ENCODE measurements at regions not wholly inside any gene's neighbourhood (a gene's known extent, or its start where the extent isn't known, plus 50 kb on each side); places are given as distances from the start of the nearest gene placed in this dataset.
"Not testable (repeated sequence)": the region's sequence is repeated elsewhere in the genome, so short reads cannot be mapped to it uniquely, and the experiment has no call there.

- TF ChIP-seq EP300 (IDR thresholded peaks at IDR 0.05) (no peak), POLR2AphosphoS5 (IDR thresholded peaks at IDR 0.05) (no peak)
- no peaks in the 10 kb centered on the region for H3K4me1 ChIP-seq
Observed at GRCh38 chr4:138629669-138630068, 385.9 kb upstream of the NOCT start.

GRCh38 chr4:138627096-138627495 is 384.9 kb upstream of the SLC7A11 start:
- H3K9me3 ChIP-seq = no peaks in the 10 kb centered on the region
- intact Hi-C loops (cut with DNase I) = no loop called here
- H3K4me1 ChIP-seq = no peaks in the 10 kb centered on the region
- H3K4me3 ChIP-seq = no peak overlapping the region
- 81% methylated on average over 5 of the region's 5 CpGs for WGBS
- TF ChIP-seq POLR2A (IDR thresholded peaks at IDR 0.05; ENCODE audit: low read depth) = no peak
- no peak for TF ChIP-seq CTCF (IDR thresholded peaks at IDR 0.05)
- no peak for TF ChIP-seq POLR2AphosphoS5 (IDR thresholded peaks at IDR 0.05)
- no peak for TF ChIP-seq EP300 (IDR thresholded peaks at IDR 0.05)
- DNase-seq (ENCODE audit: extremely low spot score) = no peak
- H3K36me3 ChIP-seq = no peaks in the 10 kb centered on the region
- H3K27ac ChIP-seq (replicated peaks in 1 of 4) = no peak overlapping the region
- H3K27me3 ChIP-seq = no peaks in the 10 kb centered on the region

More at GRCh38 chr4:138629669-138630068, 385.9 kb upstream of the NOCT start:
- no peaks in the 10 kb centered on the region for H3K9me3 ChIP-seq
- no peak overlapping the region for H3K4me3 ChIP-seq
- no peaks in the 10 kb centered on the region for H3K27me3 ChIP-seq
- intact Hi-C loops (cut with DNase I) = no loop called here
- no peak for DNase-seq (ENCODE audit: extremely low spot score)
- WGBS = 96% methylated on average over 2 of the region's 2 CpGs
- no peaks in the 10 kb centered on the region for H3K36me3 ChIP-seq
- H3K27ac ChIP-seq (replicated peaks in 1 of 4) = no peak overlapping the region

GRCh38 chr4:138622362-138622761 is 380.2 kb upstream of the SLC7A11 start:
- H3K27me3 ChIP-seq; DNase-seq (ENCODE audit: extremely low spot score); H3K4me1 ChIP-seq; intact Hi-C loops (cut with DNase I); H3K27ac ChIP-seq (replicated peaks in 1 of 4); H3K4me3 ChIP-seq; H3K36me3 ChIP-seq: not testable (repeated sequence)
- peaks cover 0 to 14% (median 9%) of the 10 kb centered on the region in 4 donors for H3K9me3 ChIP-seq
- 100% methylated on average over 1 of the region's 4 CpGs for WGBS

GRCh38 chr4:138616775-138617174 is 374.6 kb upstream of the SLC7A11 start:
- Histone ChIP-seq H3K27me3 (no peaks in the 10 kb centered on the region), H3K4me3 (no peak overlapping the region), H3K9me3 (peaks cover 0 to 24% (median 13%) of the 10 kb centered on the region in 4 donors), H3K4me1 (no peaks in the 10 kb centered on the region), H3K36me3 (no peaks in the 10 kb centered on the region), H3K27ac (replicated peaks in 1 of 4) (no peak overlapping the region)
- 83% methylated on average over 2 of the region's 2 CpGs for WGBS
- DNase-seq (ENCODE audit: extremely low spot score) = no peak
- intact Hi-C loops (cut with DNase I) = no loop called here
- no peak for TF ChIP-seq POLR2A (IDR thresholded peaks at IDR 0.05; ENCODE audit: low read depth)

GRCh38 chr4:138614398-138615142 is 372.4 kb upstream of the SLC7A11 start:
- H3K27me3 ChIP-seq = no peaks in the 10 kb centered on the region
- WGBS = 85% methylated on average over 3 of the region's 3 CpGs
- no peak overlapping the region for H3K27ac ChIP-seq (replicated peaks in 1 of 4)
- H3K4me3 ChIP-seq = no peak overlapping the region
- peaks cover 5 to 12% (median 8%) of the 10 kb centered on the region in 4 donors for H3K4me1 ChIP-seq
- DNase-seq (ENCODE audit: extremely low spot score) = no peak
- H3K9me3 ChIP-seq = peaks cover 0 to 18% (median 10%) of the 10 kb centered on the region in 4 donors
- intact Hi-C loops (cut with DNase I) = no loop called here
- TF ChIP-seq POLR2A (IDR thresholded peaks at IDR 0.05; ENCODE audit: low read depth) (no peak), EP300 (IDR thresholded peaks at IDR 0.05) (no peak), CTCF (IDR thresholded peaks at IDR 0.05) (no peak)
- no peaks in the 10 kb centered on the region for H3K36me3 ChIP-seq

GRCh38 chr4:138612428-138612827 is 370.3 kb upstream of the SLC7A11 start:
- Histone ChIP-seq H3K27me3 (no peaks in the 10 kb centered on the region), H3K27ac (replicated peaks in 1 of 4) (no peak overlapping the region), H3K4me3 (no peak overlapping the region), H3K9me3 (peaks cover 0 to 10% (median 3%) of the 10 kb centered on the region in 4 donors), H3K36me3 (no peaks in the 10 kb centered on the region), H3K4me1 (peaks cover 6 to 16% (median 9%) of the 10 kb centered on the region in 4 donors)
- no peak for TF ChIP-seq CTCF (IDR thresholded peaks at IDR 0.05)
- WGBS = 95% methylated on average over 1 of the region's 1 CpG
- intact Hi-C loops (cut with DNase I) = no loop called here
- no peak for DNase-seq (ENCODE audit: extremely low spot score)

All from esophagus muscularis mucosa (tissue), 4 donors.